PC-3 (cell line): ENCODE measurements at regions not wholly inside any gene's neighbourhood (a gene's known extent, or its start where the extent isn't known, plus 50 kb on each side); places are given as distances from the start of the nearest gene placed in this dataset.

Source experiments
- EZH2 ChIP-seq: fragments of 300-600 bp; sonication (generic); IDR thresholded peaks from one replicate; pipeline ENCODE4 v1.6.1; 2017; ENCODE audit warnings: antibody characterized with exemption, mild to moderate bottlenecking, low read length; ENCODE audit not compliant: unreplicated experiment
- EZH2phosphoT487 ChIP-seq: fragments of 300-600 bp; sonication (generic); IDR thresholded peaks from 2 replicates; pipeline ENCODE4 v1.6.1; 2018; ENCODE audit warnings: mild to moderate bottlenecking, antibody characterized with exemption, low read length, borderline replicate concordance
- TF ChIP-seq, protein P1 (sequence below): fragments of 300-600 bp; sonication (generic); conservative IDR thresholded peaks from 2 replicates; pipeline ENCODE4 v1.5.1; 2017; ENCODE audit warnings: antibody characterized with exemption, low read depth, mild to moderate bottlenecking, low read length

DNA sequence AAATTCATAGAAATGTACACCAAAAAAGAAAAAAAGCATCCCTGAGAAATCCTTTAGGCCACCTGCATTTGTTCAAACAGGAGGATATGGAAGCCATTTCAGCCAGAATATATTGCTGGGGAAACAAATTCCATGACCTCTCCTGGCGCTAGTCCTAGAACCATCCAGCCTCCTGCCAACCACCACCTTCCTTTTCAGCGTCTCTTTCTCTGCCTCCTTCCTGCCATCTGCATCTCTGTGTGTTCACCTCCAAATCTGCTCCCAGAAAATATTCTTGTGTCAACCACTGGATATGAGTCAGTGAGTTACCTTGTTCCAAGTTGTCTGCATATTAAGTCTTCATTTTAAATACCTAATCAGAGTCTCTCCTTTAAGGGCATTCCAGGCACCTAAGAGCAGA lies 50.6 kb upstream of the NPY start:
- TF ChIP-seq, protein P1, sequence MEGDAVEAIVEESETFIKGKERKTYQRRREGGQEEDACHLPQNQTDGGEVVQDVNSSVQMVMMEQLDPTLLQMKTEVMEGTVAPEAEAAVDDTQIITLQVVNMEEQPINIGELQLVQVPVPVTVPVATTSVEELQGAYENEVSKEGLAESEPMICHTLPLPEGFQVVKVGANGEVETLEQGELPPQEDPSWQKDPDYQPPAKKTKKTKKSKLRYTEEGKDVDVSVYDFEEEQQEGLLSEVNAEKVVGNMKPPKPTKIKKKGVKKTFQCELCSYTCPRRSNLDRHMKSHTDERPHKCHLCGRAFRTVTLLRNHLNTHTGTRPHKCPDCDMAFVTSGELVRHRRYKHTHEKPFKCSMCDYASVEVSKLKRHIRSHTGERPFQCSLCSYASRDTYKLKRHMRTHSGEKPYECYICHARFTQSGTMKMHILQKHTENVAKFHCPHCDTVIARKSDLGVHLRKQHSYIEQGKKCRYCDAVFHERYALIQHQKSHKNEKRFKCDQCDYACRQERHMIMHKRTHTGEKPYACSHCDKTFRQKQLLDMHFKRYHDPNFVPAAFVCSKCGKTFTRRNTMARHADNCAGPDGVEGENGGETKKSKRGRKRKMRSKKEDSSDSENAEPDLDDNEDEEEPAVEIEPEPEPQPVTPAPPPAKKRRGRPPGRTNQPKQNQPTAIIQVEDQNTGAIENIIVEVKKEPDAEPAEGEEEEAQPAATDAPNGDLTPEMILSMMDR = no peak
- TF ChIP-seq EZH2 (no peak), EZH2phosphoT487 (no peak)
